ENCODE measurements at regions not wholly inside any gene's neighbourhood (a gene's known extent, or its start where the extent isn't known, plus 50 kb on each side); places are given as distances from the start of the nearest gene placed in this dataset.

GRCh38 chr3:132189601-132190000 lies 127.6 kb upstream of the ACP3 start:
- DNase-seq (ENCODE audit: low spot score) = no peak

GRCh38 chr3:132196113-132196512 lies 121.1 kb upstream of the ACP3 start:
- no peak for DNase-seq (ENCODE audit: low spot score)

- no peak for DNase-seq (ENCODE audit: low spot score)
Observed at GRCh38 chr3:132198516-132198915, 118.7 kb upstream of the ACP3 start.

DNA sequence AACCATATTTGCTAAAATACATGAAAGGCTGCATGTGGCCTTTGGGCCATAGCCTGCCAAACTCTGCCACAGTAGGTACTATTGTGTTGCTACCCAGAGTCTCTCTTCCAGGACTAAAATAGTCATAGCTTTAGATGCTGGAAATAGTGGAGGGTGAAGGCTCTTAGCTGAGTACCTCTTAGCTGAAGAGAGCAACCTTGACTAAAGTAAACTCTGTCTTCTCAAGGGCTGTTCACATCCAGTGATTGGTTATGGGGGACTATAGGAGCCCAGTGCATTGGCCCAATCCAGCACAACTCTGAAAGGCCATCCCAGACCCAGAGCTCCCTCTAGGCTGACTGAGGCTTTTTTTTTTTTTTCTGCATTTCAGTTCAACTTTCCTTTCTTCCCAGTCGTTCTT lies 117.8 kb upstream of the ACP3 start:
- DNase-seq (ENCODE audit: low spot score) = no peak

GRCh38 chr3:132202586-132202985 lies 114.6 kb upstream of the ACP3 start:
- DNase-seq (ENCODE audit: low spot score) = no peak

DNA sequence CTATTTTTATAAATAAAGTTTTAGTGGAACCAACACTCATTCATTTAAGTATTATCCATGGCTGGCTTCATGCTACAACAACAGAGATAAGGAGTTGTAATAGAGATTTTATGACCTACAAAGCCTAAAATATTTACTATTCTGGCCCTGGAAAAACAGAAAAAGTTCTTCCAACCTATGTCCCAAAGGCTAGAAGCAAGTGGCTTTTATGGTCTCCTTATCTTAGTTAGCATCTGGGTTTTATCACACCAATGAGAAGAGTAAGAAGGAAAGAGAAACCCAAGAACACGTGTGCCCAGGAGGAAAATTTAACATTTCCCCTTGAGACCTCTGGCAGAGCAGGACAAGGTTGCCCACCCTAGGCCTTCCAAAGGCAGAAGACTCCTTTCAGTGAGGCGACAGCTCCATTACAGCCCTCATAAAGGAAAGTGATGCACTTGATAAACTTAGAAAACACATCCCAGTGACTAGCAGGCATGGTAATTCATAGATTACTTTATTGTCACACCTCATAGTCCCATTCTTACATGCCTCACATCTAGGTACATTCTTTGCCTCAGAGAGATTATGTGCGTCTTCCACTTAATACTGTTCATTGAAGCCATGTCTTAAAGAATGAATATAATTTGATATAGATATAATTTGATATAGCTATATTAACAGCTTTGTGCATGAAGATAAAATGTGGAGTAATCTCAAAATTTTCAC lies 113.2 kb upstream of the ACP3 start:
- DNase-seq (ENCODE audit: low spot score) = no peak

DNA sequence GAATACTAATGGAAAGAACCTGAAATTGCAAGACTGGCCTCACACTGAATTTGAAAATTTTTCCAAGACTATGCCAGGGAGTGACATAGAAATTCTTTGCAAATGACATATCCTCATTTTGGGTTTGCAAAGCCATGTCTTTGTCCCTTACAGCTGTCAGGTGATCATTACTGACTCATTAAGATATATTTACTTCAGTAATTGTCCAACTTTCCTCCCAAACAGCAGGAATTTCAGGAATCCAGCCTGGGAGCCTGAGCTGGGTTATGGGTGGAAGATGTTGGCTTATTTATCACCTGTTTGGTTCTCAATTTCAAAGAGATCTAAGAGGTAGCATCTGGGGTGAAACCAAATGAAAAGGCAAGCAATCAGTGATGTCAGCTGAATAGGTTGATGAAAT lies 111.6 kb upstream of the ACP3 start:
- no peak for DNase-seq (ENCODE audit: low spot score)

DNA sequence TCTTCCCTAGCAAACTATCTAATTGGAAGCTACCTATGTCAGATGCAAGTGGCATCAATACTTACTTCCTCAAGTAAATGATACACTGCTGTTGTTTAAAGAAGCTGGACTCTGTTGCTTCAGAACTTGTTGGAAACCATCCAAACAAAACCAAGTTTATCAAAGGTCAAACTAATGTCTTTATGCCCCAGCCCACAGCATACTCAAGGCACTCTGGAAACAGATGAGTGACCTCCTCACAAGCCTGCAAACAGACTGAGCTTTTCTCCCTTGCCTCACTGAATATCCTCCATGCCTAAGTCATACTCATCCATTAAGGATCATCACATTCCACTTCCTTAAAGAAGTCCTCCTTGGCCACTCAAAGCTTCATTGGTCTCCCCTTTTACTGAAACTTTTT lies 107.4 kb upstream of the ACP3 start:
- DNase-seq (ENCODE audit: low spot score) = no peak

- no peak for DNase-seq (ENCODE audit: low spot score)
Observed at GRCh38 chr3:132210476-132211346, 106.5 kb upstream of the ACP3 start.

DNA sequence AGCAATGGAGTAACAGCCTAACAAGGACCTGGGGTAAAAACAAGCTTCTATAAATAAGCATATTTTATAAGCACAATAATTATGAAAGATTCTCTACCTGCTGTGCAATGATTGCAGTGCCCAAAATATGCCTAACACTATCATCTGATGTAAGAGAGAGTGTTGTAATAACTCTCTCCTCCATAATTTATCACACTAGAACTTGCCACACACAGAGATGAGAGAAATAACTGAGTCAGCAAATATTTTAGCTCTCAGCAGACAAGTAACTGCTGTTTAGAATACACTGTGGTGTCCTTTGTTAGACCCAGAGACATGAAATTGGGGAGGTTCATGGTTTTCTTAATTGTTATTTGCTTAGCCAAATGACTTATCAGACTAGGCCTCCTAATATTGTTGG lies 105.3 kb upstream of the ACP3 start:
- no peak for DNase-seq (ENCODE audit: low spot score)

GRCh38 chr3:132218817-132219755 lies 98.1 kb upstream of the ACP3 start:
- no peak for DNase-seq (ENCODE audit: low spot score)

DNA sequence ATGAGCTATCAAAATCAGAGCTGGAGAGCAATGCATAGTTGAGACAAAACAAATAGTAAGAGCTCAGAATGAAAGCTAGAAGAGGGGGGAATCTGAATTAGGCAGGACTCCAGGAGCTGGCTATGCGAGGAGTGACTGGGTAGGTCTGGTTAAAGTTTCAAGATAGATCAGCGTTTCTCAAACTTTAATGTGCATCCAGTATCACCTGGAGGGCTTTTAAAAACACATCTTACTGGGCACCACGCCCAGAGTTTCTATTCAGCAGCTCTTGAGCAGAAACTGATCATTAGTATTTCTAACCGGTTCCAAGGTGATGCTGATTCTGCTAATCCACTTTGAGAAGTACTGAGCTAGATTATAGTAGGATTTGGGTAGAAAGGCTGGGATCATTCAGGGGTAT lies 96.2 kb upstream of the ACP3 start:
- no peak for DNase-seq (ENCODE audit: low spot score)

DNA sequence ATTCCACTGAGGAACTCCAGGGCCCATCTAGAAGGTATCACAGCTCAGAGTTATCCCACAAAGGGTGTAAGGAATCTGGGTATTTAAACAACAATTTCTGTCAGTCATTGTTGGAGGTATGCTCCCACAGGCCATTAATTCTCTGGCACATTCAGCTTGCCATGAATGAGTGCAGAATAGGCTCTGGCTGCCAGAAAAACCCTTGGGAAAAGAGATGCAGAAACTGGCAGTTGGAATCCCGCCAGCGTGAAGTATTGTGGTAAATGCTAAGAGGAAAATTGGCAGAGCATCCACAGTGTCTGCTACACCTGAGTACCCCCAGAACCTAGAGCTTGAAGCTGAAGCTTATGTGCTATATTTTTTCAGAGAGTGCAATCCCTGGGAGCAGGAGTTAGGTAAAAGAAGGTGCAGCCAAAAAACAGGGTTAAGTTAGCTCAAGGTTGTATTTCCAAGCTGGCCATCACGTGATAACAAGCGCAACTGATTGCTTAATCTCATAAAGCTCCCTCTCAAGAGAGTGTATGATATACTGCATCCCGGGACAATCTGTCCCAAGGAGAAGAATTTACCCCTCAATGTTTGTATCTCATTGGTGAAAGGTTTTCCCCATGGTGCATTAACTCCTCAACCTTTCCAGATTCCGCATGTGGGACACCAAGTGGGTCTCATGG lies 94.2 kb upstream of the ACP3 start:
- DNase-seq (ENCODE audit: low spot score) = no peak

DNA sequence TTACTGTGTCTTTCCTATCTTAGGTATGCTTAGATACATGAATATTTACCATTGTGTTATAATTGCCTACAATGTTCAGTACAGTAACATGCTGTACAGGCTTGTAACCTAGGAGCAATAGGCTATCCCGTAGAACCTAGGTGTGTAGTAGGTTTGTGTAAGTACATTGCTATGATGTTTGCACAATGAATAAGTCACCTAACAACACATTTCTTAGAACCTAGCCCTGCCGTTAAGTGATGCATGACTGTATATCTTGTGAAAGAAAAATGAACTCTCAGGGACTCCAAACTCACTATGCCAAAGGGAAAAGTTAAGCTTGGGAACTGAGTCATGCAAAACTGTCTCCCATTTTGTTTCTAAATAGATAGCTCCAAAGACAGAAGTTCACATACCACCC lies 91.5 kb upstream of the ACP3 start:
- DNase-seq (ENCODE audit: low spot score) = no peak

DNA sequence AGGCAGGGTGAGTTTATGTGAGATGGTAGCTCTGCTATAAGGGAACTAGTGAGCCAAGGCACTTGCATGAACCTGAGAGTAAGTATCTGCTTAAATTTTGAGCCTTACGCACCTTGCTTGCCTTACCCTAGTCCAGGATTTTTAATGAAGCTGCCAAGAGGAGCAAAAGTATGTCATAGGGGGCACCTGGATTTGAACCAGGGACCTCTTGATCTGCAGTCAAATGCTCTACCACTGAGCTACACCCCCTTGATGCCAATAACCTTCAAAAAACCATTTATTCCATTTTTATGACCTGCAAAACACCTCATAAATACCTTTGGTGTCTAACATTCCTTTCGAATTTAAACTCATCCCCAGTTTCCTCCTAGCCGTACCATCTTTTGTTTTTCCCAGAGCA lies 88.3 kb upstream of the ACP3 start:
- DNase-seq (ENCODE audit: low spot score) = no peak

DNA sequence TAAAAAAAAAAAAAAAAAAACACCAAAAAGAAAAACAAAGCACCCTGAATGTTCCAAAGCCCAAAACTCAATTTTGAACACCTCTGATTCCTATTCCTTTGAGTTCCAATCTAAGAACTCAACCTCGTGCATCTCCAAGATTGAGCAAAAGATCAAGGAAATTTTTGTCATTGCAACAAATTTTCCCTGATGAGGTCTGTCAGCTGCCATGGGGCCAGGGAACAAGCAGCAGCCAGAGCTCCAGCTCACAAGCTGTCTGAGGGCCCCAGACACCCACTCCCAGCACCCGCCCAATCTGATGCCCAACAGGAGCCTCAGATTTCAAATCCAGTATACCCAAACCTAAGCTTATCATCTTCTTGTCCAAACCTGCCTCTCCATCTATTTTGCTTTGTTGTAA lies 87.6 kb upstream of the ACP3 start:
- no peak for DNase-seq (ENCODE audit: low spot score)

DNA sequence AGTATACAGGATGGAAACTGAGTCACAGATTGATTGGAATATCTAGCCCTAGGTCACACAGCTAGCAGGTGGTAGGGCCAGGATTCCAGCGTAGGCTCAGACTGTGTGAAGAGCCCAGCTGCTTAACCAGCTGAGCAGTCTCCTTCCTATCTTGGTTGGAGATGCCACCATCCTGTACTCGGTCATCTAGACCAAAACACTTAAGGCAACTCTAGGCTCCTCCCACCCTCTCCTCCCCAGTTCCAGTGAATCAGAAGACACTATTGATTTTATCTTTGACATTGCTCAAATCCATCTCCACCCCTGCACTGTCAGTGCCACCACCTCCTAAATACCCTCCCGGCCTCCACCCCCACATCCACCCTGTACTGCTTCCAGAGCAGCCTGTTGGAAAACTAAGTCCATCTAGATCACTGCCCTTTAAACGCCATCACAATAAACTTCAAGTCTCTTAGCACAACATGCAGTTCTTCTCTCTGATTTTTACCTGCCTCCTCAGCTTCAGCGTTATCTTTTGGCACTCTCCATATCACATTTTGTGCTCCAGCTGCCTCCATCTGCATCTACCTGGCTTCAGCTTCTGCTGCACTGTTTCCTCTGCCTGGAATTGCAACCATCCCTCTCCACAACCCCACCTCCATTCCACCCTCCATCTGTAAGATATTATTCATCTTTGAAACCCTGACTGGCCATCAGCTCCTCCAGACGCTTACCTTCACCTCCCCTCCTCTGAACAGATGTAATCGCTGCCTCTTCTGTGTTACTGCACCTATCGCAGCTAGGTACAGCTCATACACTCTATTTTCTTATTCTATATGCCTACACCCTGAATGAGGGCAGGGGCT lies 86.8 kb upstream of the ACP3 start:
- DNase-seq (ENCODE audit: low spot score) = no peak

GRCh38 chr3:132231633-132232032 lies 85.6 kb upstream of the ACP3 start:
- no peak for DNase-seq (ENCODE audit: low spot score)

DNA sequence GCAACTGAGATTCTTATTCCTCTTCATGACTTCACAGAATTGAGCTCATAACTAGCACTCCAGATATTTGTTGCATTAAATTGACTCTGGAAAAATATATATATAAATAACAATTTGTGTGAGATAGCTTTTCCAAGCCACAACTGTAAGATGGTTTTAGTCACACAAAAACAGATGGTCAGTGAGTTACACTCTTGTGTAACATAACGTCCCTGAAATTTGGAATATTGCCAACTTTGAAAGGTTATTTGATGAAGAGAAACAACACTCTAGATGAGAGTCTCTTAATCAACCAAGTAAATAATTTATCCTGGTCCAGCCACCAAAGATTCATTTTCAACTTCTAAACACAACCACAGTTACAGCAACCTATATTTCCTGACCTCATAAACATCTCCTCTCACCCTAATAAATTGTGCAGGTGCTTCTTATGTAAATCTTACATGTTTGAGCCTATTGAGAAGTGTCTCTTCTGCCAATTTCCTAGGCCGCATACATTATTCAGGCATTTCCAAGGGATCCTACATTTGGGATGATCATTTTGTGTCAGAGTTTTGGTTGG lies 84.9 kb upstream of the ACP3 start:
- DNase-seq (ENCODE audit: low spot score) = no peak

Data from CD4-positive, alpha-beta T cell treated with Interleukin-2 at 100 ng/mL for 4 hours (primary cell).